Testis (tissue), 2 donors: ENCODE measurements at regions not wholly inside any gene's neighbourhood (a gene's known extent, or its start where the extent isn't known, plus 50 kb on each side); places are given as distances from the start of the nearest gene placed in this dataset.

Experiments
- POLR2A ChIP-seq: fragments of 450-650 bp; IDR thresholded peaks from one replicate; pipeline ENCODE4 v1.6.1; 2017; ENCODE audit warnings: antibody characterized with exemption, mild to moderate bottlenecking, moderate library complexity
- TF ChIP-seq, protein P1 (sequence below), 3 experiments: fragments of 450-650 bp in 2 of 3; fragments of 200-600 bp in 1 of 3; sonication (generic) in 1 of 3; IDR thresholded peaks; one replicate each; pipeline ENCODE4 v1.5.1; 2016 to 2019; ENCODE audit warnings: antibody characterized with exemption in 3 of 3, mild to moderate bottlenecking in 2 of 3, moderate library complexity in 1 of 3

- TF ChIP-seq, protein P1, sequence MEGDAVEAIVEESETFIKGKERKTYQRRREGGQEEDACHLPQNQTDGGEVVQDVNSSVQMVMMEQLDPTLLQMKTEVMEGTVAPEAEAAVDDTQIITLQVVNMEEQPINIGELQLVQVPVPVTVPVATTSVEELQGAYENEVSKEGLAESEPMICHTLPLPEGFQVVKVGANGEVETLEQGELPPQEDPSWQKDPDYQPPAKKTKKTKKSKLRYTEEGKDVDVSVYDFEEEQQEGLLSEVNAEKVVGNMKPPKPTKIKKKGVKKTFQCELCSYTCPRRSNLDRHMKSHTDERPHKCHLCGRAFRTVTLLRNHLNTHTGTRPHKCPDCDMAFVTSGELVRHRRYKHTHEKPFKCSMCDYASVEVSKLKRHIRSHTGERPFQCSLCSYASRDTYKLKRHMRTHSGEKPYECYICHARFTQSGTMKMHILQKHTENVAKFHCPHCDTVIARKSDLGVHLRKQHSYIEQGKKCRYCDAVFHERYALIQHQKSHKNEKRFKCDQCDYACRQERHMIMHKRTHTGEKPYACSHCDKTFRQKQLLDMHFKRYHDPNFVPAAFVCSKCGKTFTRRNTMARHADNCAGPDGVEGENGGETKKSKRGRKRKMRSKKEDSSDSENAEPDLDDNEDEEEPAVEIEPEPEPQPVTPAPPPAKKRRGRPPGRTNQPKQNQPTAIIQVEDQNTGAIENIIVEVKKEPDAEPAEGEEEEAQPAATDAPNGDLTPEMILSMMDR (IDR thresholded peaks at IDR 0.05): no peak
- no peak for TF ChIP-seq POLR2A
Measured at GRCh38 chr9:81052846-81053245, 636.5 kb downstream of the TLE1 start.
